ENCODE measurements at regions not wholly inside any gene's neighbourhood (a gene's known extent, or its start where the extent isn't known, plus 50 kb on each side); places are given as distances from the start of the nearest gene placed in this dataset.

DNA sequence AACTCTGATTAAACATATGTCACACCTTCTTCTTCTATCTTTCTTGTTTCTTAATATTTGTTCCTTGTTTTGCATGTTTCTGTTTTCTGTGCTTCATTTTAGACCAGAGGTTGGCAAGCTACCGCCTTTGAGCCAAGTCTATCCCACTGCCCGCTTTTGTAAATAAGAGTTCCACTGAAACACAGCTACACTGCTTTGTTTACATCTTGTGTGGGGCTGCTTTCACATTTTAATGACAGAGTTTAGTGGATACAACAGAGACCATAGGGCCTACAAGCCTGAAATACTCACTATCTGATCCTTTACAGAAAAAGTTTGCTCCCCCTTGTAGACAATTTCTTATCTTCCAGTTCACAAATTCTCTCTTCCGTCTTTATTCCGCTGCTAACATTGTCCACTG is 109.4 kb upstream of the SPACA1 start:
- no peak for DNase-seq (ENCODE audit: low read depth in 2 of 2)

DNA sequence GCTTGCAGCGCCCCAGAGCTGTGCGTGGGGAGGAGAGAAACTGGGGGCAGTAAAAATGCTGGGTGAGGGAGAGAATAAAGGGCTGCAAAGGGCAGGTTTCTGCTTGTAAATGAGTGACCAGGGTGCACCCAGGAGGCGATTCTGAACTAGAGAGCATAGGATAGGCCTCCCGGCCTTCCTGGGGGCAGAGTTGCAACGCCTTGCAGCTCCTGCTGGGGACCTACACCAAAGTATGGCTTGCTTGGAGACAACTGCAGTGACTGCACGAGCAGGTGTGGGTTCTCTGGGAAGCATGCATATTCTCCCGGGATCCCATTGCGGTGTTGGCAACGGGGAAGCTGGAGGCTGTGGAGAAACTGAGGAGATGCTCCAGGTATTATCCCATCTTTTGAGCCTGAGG is 111.6 kb upstream of the SPACA1 start:
- DNase-seq (ENCODE audit: low read depth in 2 of 2): no peak

DNA sequence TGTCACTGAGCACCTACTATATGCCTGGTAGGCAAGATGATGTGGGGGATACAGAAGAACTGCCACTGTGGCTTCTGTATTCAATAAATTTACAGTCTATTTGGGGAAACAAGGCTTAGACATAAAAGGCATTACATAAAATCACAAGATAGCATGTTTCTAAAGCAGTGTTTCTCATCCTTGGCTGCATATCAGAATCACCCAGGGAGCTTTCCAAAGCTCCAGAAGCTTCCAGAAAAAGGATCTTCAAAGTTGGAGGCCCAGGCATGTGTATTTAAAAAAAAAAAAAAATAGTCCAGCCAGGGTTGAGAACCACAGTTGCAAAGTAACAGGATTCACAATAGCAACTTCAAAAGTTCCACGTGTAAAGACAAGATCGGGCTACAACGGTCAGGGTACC is 112.4 kb upstream of the SPACA1 start:
- DNase-seq (ENCODE audit: low read depth in 2 of 2): no peak

DNA sequence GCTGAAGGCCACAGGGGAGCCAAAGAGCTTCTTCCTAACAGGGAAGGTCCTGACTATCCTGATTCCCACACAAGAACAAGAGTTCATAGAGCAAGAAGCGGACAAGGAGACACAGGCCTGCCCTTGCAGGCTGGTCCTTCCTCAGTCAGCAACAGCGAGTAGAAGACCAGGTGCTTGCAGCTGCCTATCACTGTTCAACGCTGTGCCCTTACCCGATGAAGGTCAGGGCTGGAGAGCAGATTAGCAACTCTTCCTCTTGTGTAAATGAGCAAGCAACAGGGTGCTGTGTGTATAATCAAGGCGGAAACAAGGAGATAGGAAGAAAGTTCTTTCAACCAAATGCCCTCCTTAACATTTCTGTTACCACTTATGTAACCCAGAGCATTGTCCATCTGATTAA is 115.3 kb upstream of the SPACA1 start:
- no peak for DNase-seq (ENCODE audit: low read depth in 2 of 2)

DNA sequence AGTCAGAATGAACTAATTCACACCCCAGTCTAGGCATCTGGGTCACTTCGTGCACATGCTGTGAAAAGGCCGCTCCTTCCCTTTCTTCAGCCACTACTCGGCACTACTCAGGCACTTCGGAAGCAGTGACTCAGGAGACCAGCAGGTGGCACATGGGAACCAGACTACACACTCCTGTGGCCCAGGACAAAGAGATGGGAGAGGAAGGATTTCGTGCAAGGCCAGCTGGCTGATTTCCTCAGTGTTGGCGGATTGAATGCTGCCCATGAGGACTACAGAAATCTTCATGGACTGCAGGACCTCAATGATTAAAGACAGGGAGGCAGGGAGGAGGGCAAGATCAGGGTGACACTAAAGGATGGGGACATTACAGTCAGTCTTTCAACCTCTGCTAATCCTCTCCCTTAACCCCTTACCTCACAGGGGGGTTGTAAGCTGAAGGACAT is 117.8 kb upstream of the SPACA1 start:
- DNase-seq (ENCODE audit: low read depth in 2 of 2): peak; percentile 57 to 78

DNA sequence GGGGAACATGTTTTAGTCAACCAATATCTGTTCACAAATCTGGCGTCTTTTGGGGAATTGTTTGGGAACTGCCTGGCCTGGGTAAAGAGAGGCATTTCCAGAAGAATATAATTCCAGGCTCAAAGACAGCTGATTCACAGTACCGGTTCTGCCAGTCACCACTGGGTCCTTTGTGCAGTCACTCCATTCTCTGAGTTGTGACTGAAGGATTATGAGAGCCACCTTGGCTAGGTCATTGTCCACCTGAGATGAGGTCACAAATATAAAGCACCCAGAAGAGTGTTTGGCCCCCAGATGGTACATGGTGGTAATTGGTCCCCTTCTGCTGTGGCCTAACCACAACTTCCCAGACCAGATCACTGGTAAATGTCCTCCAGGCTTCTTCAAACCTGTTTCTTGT is 121.0 kb upstream of the SPACA1 start:
- no peak for DNase-seq (ENCODE audit: low read depth in 2 of 2)

DNA sequence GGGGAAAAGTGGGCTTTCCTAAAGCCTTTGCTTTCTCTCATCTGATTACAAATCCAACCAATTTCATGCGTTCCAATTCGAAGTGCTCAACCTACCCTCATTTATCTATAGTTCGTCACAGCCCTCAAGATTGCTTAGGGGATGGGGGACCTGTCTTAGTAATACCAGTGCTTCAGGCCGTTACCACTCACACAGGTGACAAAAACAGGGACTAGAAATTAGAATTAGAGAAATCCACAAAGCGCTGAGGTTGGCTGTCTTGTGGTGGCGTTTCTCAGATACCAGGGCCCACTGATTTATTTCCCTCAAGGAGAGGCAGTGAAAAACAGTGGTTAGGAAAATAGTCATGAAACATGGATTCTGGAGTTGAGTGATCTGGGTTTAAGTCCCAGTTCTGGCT is 121.6 kb upstream of the SPACA1 start:
- no peak for DNase-seq (ENCODE audit: low read depth in 2 of 2)

DNA sequence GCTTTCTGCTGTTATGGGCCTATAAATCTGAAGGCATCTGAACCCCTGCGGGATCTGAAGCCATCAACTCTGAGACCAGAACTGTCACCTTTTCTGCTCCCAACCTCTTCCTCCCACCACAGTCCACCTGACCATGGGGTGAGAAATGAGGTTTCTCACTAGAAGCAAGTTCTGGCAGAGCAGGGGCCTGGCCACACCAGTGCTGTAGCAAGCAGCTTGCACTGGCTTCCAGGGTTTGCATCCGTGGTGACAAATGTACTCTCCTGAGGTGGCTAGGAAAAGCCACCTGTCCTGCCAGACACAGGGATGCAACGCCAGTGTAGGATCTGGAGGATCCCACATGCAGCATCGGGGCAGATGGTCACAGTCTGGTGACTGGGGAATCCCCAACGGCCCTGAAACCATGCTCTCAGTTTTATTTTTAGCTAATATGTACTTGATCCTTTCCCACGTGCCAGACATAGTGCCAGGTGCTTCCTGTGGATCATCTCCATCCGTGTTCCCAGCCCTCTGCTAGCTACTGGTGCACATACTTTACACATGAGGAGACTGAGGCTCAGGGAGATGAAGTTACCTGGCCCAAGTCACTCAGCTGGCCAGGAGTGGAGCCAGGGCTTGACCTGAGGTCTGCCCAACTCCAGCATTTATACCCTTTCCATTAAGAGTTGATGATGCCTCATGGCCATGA is 122.1 kb upstream of the SPACA1 start:
- peak; percentile 12 to 43 for DNase-seq (ENCODE audit: low read depth in 2 of 2)

DNA sequence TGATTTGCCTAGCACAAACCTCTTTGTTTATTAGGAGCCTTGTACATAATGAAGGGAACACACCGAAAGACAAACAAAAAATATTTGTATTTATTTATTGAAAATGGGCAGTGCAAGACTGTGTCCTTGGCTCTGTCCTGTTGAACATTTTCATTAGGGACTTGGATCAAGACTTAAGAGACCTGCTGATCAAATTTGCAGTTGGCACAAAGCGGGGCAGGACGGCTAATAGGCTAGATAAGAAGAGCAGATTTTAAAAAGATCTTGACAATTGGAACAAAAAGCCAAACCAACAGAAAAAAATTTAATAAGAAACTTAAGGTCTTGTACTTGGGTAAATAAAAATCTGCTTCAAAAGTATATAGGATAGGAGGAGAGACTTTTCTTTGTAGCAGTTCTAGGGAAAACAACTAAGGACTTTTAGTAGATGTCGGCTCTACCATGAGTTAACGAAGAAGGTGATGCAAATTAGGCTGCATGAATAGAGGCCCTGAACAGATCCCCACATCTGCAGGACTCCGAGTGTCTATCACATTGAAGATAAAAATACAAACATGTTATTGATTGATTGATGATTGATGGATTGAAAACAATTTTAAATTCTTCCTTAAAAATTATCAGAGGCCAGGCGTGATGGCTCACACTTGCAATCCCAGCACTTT is 124.1 kb upstream of the SPACA1 start:
- no peak for DNase-seq (ENCODE audit: low read depth in 2 of 2)

DNA sequence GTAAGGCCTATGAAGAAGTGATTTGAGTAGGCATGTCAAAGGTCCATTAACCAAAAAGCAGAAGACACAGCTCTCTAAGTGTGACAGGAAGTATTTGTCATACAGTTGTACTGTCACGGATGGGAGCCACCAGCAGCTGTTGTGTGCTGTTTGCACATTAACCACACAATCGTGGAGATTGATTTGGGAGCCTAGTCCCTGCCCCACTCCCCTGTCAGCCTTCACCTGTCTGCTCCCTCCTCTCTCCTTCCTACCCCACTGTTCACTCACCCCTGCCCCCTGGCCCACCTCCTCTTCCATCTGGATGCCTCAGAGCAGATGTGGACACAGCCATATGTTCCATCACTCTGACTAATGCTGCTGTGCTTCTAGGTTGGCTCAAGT is 124.7 kb upstream of the SPACA1 start:
- no peak for DNase-seq (ENCODE audit: low read depth in 2 of 2)

DNA sequence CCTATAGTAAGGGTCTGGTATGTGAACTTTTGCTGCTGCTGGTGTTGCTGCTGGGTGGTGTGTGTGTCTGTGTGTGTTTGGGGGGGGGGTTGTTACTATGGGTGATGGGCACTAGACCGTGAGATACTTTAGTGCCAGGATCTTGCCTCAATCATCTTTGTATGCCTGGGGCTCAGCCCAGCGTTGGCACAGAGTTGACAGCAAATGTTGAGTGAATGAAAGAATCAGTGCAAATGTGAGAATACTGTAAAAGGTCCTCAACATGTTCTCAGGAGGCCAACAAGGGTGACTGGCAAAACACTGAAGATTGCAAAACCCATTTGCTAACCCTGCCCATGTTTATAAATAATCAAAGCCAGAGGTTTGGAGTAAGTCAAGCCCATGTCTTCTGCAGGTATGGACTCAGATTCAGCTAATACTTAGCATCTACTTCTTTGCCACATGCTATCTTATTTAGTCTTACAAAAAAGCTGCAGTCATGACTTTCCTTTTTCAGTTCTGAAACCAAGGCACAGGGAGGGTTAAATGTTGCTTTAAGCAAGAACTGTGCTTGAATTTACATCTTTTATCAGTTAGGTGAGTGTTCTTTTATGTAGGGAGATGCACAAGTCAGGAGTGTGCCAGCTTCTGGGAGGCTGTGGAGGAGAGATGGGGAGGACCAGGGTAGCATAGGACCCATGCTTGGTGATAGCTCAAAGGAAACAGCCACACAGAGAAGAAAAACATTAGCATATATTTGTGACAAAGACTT is 125.3 kb upstream of the SPACA1 start:
- DNase-seq (ENCODE audit: low read depth in 2 of 2): no peak

DNA sequence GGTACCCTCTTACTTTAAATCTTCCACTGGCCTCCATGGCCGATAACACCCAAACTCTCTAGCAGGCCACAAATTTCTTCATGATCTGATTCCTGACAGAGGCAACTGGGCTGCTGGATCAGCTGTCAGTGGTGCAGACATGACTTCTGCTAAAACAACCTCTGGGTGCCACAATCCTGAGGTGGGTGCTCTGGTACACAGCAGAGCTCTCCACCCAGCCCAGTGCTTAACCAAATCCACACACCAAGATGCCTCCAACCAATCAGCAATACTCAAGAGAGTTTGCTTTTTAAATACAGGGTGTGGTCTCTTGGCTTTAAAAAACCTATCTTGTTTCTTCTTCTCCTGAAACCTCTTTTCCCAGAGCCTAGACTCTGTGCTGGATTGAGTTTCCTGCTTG is 126.6 kb upstream of the SPACA1 start:
- DNase-seq (ENCODE audit: low read depth in 2 of 2): no peak

DNA sequence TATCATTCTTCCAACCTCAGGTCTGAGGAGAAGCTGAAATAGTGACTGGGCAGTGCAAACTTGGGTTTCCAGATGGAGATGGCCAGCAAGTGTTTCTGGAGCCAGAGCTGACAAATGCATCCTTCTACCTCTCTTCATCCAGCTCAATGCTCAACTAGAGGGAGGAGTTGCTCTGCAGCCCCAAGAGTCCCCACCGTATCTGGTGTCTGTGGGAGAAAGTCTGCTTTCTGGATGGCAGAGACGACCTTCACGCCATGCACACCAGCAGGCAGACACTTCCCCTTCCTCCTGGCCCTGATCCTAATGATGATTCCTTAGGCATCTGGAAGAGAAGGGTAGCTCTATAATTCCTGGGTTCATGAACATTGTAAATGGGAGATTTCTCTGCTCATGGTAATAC is 127.4 kb upstream of the SPACA1 start:
- DNase-seq (ENCODE audit: low read depth in 2 of 2): no peak

DNA sequence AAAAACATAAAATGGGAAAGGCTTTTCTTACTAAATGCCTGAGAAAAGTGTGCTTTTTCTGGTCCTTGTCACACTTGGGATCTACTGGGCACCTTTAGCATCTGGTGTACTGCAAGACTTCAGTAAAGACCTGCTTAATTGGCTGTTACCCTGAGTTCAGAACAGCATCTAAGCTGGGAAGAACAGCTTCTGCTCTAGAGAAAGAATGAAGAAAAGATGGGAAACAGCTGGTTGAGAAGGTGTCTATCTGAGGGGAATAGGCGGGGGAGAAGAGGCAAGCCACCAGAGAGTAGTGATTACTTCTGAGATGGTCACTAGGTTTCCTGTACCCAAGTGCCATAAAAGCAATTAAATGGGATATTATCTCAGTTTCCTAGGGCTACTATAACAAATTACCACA is 128.2 kb upstream of the SPACA1 start:
- DNase-seq (ENCODE audit: low read depth in 2 of 2): no peak

DNA sequence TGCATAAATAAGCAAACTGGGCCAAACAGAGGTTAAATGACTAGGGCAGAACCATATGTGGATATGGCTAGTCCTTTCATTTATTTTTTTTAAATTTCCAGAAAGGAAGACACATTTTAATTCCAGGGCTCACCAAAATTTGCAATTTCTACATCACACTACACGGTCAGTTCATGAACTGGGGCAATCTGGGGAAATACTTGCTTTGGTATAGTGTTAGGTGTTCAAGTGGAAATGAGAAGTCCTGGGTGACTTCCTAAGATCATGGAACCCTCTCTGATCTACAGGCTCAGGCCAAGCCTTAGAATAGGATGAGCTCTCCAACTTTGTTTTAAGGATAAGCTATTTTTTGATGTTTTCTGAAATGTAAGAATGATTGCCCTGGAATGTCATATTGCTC is 128.6 kb upstream of the SPACA1 start:
- DNase-seq (ENCODE audit: low read depth in 2 of 2): no peak

DNA sequence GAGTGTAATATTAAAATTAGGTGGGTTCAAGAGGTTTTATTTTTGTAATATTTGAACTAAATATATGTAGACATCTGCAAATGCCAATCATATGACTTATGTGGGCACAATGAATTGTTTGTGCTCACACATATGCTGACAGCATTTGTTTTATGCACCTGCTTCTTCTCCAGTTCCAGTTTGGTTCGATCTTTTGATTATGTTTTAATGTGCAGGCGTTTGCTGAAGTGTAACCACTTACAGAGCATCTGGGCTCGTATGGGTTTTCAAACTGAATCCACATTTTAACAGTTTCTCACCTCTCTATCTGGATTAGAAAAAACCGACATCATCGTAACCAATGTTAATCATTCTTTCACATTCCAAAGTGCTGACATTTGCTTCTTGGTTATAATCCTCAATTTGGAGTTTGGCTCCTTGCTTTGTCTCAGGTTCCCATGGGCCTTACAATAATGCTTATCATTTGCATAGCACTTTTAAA is 129.1 kb upstream of the SPACA1 start:
- no peak for DNase-seq (ENCODE audit: low read depth in 2 of 2)

DNA sequence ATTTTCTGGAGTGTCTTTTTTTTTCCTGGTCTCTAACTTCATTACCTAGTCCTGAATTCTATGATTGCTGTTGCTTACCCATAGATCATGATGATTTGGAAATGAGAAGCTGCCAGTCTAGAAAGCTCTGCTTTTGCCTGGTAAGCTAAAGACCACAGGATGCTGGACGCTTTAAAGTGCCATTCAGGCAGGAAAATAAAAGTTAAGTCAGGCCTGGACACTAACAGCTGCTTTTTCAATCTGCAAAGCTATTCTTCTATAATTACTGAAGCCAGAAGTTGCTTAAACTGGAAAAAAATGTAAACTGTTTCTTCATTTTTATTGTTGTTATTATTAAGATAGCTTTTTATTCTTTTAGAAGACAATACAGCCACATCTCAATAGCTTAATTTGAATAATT is 129.8 kb upstream of the SPACA1 start:
- DNase-seq (ENCODE audit: low read depth in 2 of 2): no peak

DNA sequence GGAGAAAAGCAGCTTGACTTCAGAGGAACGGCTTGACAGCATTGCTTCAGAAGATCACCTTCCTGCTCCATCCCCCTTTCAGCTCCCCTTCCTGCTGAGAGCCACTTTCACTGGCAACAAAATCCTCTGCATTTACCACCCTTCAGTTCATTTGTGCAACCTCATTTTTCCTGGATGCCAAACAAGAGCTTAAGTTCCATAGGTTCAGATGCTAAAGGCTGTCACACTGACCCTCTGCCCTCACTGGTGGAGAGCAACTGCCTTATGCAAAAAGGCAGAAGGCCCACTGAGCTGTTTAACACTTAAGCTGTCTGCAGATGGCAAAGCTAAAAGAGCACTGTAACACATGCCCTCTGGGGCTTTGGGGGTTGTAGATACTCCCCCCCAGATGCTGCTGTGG is 131.2 kb upstream of the SPACA1 start:
- no peak for DNase-seq (ENCODE audit: low read depth in 2 of 2)

DNA sequence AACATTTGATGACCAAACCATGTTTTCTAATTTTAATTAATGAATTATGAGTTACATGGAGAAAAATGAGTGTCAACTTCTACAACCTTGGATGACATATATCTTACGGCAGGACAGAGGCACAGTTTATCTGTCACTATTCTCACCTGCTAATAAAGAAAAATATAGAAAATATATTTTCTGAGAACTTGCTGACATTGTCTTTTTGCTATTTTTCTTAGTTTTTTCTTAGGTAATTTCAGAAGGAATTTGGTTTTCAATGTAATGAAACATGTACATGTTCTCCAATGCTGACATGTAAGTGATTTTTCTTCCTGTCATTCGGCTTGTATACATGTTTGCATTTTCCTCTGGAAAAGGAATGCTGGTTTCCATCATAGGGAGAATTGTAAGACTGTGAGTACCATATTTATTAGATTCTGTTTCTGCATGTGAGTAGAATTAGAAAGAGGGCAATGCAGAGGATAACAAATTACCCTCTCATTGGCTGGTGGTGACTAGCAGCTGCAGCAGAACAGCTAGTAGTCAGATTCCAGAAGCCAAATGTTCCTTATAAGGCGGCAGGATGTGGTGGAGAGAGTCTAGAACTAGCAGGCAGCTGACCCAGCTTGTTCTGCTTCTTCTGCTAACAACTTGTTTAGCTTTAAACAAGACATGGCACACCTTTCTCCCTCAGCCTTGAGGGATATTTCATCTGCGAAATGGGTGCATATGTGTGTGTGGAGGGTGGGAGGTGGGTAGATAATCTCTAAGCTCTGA is 132.8 kb upstream of the SPACA1 start:
- DNase-seq (ENCODE audit: low read depth in 2 of 2): no peak

DNA sequence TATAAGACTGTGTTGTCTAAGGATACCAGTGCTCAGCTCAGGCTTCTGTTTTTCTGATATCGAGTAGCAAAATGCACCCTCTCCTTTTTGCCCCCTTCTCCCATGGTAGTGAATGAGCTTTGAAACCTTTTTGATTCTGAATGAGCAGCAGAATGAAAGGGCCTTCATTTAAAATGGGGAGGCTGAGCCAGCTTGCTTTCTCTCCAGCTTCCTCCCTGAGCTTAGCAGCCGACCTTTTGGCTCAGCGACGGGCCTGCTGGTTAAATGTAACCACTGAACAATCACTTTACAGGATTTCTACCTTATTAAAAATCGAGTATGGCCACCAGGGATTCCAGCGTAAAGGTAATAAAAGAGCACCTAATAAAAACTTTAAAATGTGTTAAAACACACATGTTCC is 133.7 kb upstream of the SPACA1 start:
- no peak for DNase-seq (ENCODE audit: low read depth in 2 of 2)

DNA sequence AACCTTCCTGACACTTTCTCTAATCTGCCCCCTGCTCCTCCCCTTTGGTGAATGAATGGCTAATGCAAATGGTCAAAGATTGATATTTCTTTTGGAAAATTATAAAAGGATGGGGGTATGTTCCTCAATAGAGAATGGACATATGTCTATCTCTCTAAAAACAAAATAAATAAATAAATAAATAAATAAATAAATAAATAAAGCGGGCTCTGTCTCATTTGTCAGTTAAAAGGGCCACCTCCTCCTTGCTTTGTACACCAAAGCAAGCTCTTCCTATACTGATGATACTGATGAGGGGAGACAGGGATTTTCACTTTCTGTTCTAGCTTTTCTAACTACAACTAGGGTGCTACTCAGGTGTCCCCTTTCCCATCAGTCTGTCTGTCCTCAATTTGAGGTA is 135.5 kb upstream of the SPACA1 start:
- no peak for DNase-seq (ENCODE audit: low read depth in 2 of 2)

DNA sequence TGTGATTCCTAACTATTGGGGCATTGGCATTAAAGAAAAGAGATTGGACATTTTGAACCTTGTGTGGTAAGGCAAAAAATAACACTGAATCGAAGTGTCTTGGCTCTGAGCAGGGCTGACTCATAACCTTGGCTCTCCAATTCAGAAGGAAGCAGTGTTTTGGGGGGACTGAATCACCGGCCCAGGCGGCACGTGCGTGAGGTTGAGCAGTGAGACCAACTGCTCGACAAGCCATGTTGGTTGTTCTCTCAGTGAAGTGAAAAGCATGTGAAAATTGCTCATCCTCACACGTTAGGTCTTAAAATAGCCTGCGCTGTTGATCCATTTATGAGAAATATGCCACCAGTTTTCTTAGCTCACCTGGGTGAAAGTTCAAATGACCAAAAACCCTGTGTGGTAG is 137.8 kb upstream of the SPACA1 start:
- DNase-seq (ENCODE audit: low read depth in 2 of 2): peak in 1 of 2 donors; percentile 66

Data from dermis microvascular lymphatic vessel endothelial cell (primary cell).